IPS DF 4.7 (cell line): ENCODE measurements at regions not wholly inside any gene's neighbourhood (a gene's known extent, or its start where the extent isn't known, plus 50 kb on each side); places are given as distances from the start of the nearest gene placed in this dataset.
"Not testable (repeated sequence)": the region's sequence is repeated elsewhere in the genome, so short reads cannot be mapped to it uniquely, and the experiment has no call there.

Source experiments
- DNase-seq: peaks from one replicate; pipeline ENCODE4 v3.0.0-alpha.2; 2013; ENCODE audit warnings: low spot score; ENCODE audit errors: extremely low read depth

- DNase-seq = no peak
Observed at GRCh38 chr1:157270705-157271274, 132.6 kb upstream of the ETV3 start.

GRCh38 chr1:157269656-157270375, 131.6 kb upstream of the ETV3 start:
- no peak for DNase-seq

DNA sequence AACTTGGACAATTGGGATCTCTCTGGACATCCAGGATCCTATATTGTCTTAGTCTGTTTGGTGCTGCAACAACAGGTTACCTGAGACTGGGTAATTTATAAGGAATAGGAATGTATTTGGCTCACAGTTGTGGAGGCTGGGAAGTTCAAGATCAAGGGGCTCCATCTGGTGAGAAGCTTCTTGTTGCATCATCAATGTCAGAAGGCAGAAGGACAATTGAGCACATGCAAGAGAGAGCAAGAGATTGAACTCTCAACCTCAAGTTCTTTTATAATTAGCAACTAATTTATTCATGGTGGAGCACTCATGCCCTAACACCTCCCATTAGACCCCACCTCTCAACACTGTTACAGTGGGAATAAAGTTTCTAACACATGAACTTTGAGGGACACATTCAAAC, 124.7 kb upstream of the ETV3 start:
- DNase-seq = no peak

DNA sequence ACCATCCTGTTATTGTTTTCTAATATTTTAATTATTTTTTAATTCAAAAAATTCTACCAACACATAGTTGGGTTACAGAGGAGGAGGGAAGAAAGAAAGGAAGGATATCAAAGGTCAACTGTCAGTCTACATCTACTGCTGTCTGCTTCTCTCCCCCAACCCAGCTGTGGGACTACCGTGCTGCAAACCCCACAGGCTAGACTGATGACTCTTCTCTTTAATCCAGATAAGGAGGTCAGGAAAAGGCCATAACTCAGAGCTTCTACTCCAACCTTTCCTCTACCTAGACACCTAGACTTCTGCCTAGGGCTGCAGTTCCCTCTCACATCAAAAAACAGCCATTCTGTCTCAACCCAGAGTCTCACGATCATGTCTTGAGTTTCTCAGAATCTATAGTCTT, 124.2 kb upstream of the ETV3 start:
- DNase-seq = no peak

- not testable (repeated sequence) for DNase-seq
Observed at GRCh38 chr1:157255891-157256290, 117.7 kb upstream of the ETV3 start.

- DNase-seq = not testable (repeated sequence)
Observed at GRCh38 chr1:157254183-157254582, 116.0 kb upstream of the ETV3 start.

DNA sequence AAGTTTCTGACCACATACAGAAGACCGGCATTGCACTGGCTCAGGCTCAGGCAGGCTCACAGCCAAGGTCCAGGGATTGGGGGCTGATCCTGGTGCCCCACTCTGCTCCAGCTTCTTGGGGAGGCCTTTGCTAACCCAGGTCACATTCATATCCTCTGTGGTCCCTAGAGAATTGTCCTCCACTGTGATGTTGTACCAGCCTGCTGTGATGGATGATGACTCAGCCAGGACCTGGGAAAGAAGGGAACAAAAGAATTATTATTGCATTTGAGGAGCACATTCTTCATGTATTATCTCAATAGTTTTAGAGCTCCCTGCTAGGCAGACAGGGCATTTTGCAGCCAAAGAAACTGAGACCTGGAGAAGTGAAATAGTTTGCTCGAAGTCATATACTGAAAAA, 114.3 kb upstream of the ETV3 start:
- DNase-seq = no peak

DNA sequence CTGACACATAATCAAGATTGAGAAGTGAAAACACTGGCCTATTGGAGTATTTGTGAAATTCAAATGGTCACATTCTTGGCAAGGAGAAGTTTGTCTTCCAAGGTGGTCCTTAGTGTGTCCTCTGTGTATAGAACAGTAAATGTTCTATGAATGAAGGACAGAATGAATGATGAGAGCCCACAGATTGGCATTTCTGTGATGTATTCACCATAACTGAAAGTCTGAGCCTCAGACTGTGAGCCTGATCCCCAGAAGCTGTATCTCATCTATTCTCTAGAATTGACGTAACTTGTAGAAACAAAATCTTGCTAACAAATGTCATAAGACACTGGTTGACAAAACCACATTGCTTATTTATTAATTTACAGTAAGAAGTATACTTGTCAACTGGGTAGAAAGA, 111.5 kb upstream of the ETV3 start:
- no peak for DNase-seq

- DNase-seq = no peak
Observed at GRCh38 chr1:157249326-157249725, 111.1 kb upstream of the ETV3 start.

DNA sequence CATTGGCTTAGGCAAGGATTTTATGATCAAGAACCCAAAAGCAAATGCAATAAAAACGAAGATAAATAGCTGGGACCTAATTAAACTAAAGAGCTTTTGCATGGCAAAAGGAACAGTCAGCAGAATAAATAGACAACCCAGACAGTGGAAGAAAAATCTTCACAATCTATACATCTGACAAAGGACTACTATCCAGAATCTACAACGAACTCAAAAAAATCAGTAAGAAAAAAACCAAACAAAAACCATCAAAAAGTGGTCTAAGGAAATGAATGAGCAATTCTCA, 109.5 kb upstream of the ETV3 start:
- not testable (repeated sequence) for DNase-seq

- no peak for DNase-seq
Observed at GRCh38 chr1:157247005-157247763, 109.0 kb upstream of the ETV3 start.

- no peak for DNase-seq
Observed at GRCh38 chr1:157245823-157246222, 107.6 kb upstream of the ETV3 start.

DNA sequence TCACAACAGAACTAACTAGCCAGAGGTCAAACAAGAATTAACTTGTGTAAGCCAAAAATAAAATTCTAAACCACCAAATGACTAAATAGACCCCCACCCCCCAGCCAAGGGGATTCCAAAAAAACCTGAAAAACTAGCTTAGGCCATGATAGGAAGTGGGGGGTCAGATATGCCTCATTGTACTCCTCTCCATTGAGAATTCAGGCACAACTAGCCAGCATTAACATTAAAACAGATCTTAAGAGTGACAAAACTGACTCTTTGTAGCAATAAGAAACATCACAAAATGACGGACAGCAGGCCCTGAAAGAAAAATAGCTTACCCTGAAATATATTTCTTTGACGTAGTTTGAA, 103.0 kb upstream of the ETV3 start:
- no peak for DNase-seq

GRCh38 chr1:157240495-157241184, 102.4 kb upstream of the ETV3 start:
- no peak for DNase-seq

GRCh38 chr1:157239936-157240335, 101.7 kb upstream of the ETV3 start:
- no peak for DNase-seq

DNA sequence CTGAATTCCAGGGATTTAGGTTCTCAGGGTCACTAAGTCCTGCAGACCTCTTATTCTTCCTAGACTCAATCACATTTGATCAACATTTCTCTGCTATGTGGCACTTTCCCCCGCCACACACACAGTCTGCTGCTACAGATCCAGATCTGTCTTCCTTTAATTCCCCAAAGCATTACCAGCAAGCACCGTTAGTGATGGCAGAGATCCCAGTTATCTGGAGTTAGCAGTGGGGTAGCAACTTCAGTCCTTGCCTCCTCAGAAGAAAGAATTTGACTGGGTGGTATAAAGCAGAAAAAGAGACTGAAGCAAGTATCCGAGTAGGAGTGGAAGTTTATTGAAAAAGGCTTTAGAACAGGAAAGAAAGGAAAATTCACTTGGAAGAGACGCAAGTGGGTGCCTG, 100.4 kb upstream of the ETV3 start:
- no peak for DNase-seq

GRCh38 chr1:157237981-157238380, 99.8 kb upstream of the ETV3 start:
- DNase-seq = no peak

- DNase-seq = no peak
Observed at GRCh38 chr1:157237522-157237921, 99.3 kb upstream of the ETV3 start.

- DNase-seq = no peak
Observed at GRCh38 chr1:157236072-157236471, 97.9 kb upstream of the ETV3 start.

DNA sequence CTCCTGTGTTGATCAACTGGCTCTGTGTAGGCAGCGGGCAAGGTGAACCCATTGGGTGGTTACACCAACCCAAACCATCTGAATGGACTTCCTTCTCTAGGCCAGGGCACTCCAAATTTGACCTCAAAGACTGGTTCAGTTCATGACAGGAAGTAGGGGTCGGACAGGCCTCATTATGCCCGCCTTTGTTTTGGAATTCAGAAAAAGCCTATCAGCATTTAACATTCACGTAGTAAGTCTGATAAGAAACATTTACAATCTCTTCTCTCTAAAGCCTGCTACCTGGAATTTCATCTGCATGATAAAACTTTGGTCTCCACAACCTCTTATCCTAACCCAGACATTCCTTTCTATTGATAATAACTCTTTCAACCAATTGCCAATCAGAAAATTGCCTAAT, 97.1 kb upstream of the ETV3 start:
- no peak for DNase-seq

DNA sequence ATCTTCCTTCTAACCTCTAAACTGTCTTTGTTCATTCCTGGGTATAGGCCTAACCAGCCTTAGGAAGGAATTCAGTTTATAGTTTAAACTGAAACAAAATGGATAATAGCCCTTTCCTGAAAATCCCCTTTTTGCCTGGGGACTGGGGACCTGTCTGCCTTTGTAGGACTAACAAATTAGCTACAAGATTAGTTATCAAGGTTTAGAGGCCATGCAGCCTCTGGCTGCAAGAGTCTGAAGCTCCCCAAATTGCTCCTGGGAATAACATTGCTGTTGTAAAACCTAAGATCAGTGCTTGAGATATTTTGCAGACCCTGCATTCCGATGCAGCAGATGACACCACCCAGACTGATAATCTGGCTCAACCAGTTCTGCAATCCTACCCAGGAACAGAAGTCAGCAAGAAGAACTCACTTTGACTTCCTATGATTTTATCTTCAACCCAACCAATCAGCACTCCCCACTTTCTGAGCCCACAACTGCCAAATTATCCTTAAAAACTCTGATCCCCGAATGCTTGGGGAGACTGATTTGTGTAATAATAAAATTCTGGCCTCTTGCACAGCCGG, 96.6 kb upstream of the ETV3 start:
- no peak for DNase-seq

DNA sequence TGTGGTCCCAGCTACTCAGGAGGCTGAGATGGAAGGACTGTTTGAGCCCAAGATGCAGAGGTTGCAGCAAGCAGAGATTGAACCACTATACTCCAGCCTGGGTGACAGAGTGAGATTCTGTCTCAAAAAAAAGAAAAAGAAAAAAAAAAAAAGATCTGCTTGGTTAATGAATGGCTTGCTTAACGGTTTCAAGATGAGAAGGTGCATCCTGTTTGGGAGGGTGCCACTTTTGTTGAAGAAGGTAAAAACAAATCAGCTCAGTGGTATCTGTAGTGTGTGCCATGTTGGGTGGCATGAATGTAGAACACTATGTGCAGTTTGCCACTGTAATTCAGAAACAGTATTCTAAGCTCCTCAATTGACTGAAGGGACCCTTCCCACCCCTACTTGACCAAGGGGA, 94.9 kb upstream of the ETV3 start:
- DNase-seq = no peak
